ENCODE measurements at regions not wholly inside any gene's neighbourhood (a gene's known extent, or its start where the extent isn't known, plus 50 kb on each side); places are given as distances from the start of the nearest gene placed in this dataset.

GRCh38 chr9:111740739-111741138 lies 54.0 kb downstream of the SHOC1 start:
- TF ChIP-seq POLR2A (IDR thresholded peaks at IDR 0.05) (no peak), CTCF (IDR thresholded peaks at IDR 0.05) (no peak)
